BLaER1 (cell line): ENCODE measurements at regions not wholly inside any gene's neighbourhood (a gene's known extent, or its start where the extent isn't known, plus 50 kb on each side); places are given as distances from the start of the nearest gene placed in this dataset.

Experiments
- H3K27ac ChIP-seq: shearing (Covaris generic); formaldehyde crosslinking; 2 replicates; pipeline ENCODE4 v1.8.1; 2022
- H3K27me3 ChIP-seq: shearing (Covaris generic); formaldehyde crosslinking; 2 replicates; pipeline ENCODE4 v1.8.1; 2022
- H3K36me3 ChIP-seq: shearing (Covaris generic); formaldehyde crosslinking; 2 replicates; pipeline ENCODE4 v1.8.1; 2022
- H3K4me1 ChIP-seq: shearing (Covaris generic); formaldehyde crosslinking; 2 replicates; pipeline ENCODE4 v1.8.1; 2022
- H3K4me2 ChIP-seq: shearing (Covaris generic); formaldehyde crosslinking; 2 replicates; pipeline ENCODE4 v1.8.1; 2022
- H3K4me3 ChIP-seq: shearing (Covaris generic); formaldehyde crosslinking; 2 replicates; pipeline ENCODE4 v1.8.1; 2022
- H3K9ac ChIP-seq: shearing (Covaris generic); formaldehyde crosslinking; 2 replicates; pipeline ENCODE4 v1.8.1; 2022
- H3K9me3 ChIP-seq: shearing (Covaris generic); formaldehyde crosslinking; 2 replicates; pipeline ENCODE4 v1.8.1; 2022
- H4K20me1 ChIP-seq: shearing (Covaris generic); formaldehyde crosslinking; 2 replicates; pipeline ENCODE4 v1.8.1; 2022
- Cebpa-rat ChIP-seq: shearing (Covaris generic); IDR thresholded peaks from 2 replicates; pipeline ENCODE4 v1.8.1; 2022

- no peak for TF ChIP-seq Cebpa-rat
- H4K20me1 ChIP-seq, result no peaks in the 10 kb centered on the region
- H3K27me3 ChIP-seq, result no peaks in the 10 kb centered on the region
- H3K27ac ChIP-seq, result no peak overlapping the region
- H3K9me3 ChIP-seq, result peaks cover 11% of the 10 kb centered on the region
- no peak overlapping the region for H3K4me2 ChIP-seq
- H3K36me3 ChIP-seq, result no peaks in the 10 kb centered on the region
- no peak overlapping the region for H3K9ac ChIP-seq
- no peaks in the 10 kb centered on the region for H3K4me1 ChIP-seq
- H3K4me3 ChIP-seq, result no peak overlapping the region
Observed at GRCh38 chr2:120415060-120415459, 69.1 kb downstream of the INHBB start.

GRCh38 chr2:120415728-120416509 is 70.0 kb downstream of the INHBB start:
- Histone ChIP-seq H3K27me3 (no peaks in the 10 kb centered on the region), H3K27ac (no peak overlapping the region), H3K4me2 (no peak overlapping the region), H3K9ac (no peak overlapping the region), H4K20me1 (no peaks in the 10 kb centered on the region), H3K4me1 (no peaks in the 10 kb centered on the region), H3K36me3 (no peaks in the 10 kb centered on the region), H3K9me3 (peaks cover 5% of the 10 kb centered on the region; the same call in 1 of the 2 replicates), H3K4me3 (no peak overlapping the region)
- no peak for TF ChIP-seq Cebpa-rat

GRCh38 chr2:120418174-120418787 is 72.3 kb downstream of the INHBB start:
- Histone ChIP-seq H3K27ac (no peak overlapping the region), H3K36me3 (no peaks in the 10 kb centered on the region), H3K4me2 (no peak overlapping the region), H3K4me3 (no peak overlapping the region), H3K27me3 (no peaks in the 10 kb centered on the region), H3K4me1 (no peaks in the 10 kb centered on the region), H3K9ac (no peak overlapping the region), H3K9me3 (no peaks in the 10 kb centered on the region), H4K20me1 (no peaks in the 10 kb centered on the region)
- TF ChIP-seq Cebpa-rat, result no peak

- no peaks in the 10 kb centered on the region for H3K27me3 ChIP-seq
- no peak overlapping the region for H3K27ac ChIP-seq
- no peak overlapping the region for H3K4me3 ChIP-seq
- H3K4me2 ChIP-seq, result no peak overlapping the region
- H3K36me3 ChIP-seq, result no peaks in the 10 kb centered on the region
- no peaks in the 10 kb centered on the region for H3K9me3 ChIP-seq
- no peaks in the 10 kb centered on the region for H4K20me1 ChIP-seq
- H3K9ac ChIP-seq, result no peak overlapping the region
- no peak for TF ChIP-seq Cebpa-rat
- H3K4me1 ChIP-seq, result no peaks in the 10 kb centered on the region
Observed at GRCh38 chr2:120419073-120419472, 73.1 kb downstream of the INHBB start.

GRCh38 chr2:120419955-120420354 is 74.0 kb downstream of the INHBB start:
- Histone ChIP-seq H4K20me1 (no peaks in the 10 kb centered on the region), H3K4me2 (no peak overlapping the region), H3K27ac (no peak overlapping the region), H3K4me1 (no peaks in the 10 kb centered on the region), H3K9ac (no peak overlapping the region), H3K36me3 (no peaks in the 10 kb centered on the region), H3K27me3 (no peaks in the 10 kb centered on the region), H3K9me3 (no peaks in the 10 kb centered on the region), H3K4me3 (no peak overlapping the region)
- no peak for TF ChIP-seq Cebpa-rat

GRCh38 chr2:120421126-120421829 is 75.3 kb downstream of the INHBB start:
- Histone ChIP-seq H3K9me3 (no peaks in the 10 kb centered on the region), H3K4me3 (no peak overlapping the region), H4K20me1 (no peaks in the 10 kb centered on the region), H3K4me2 (no peak overlapping the region), H3K27ac (no peak overlapping the region), H3K36me3 (no peaks in the 10 kb centered on the region), H3K27me3 (no peaks in the 10 kb centered on the region), H3K4me1 (no peaks in the 10 kb centered on the region), H3K9ac (no peak overlapping the region)
- TF ChIP-seq Cebpa-rat, result no peak

GRCh38 chr2:120421830-120422175 is 75.9 kb downstream of the INHBB start:
- no peak for TF ChIP-seq Cebpa-rat
- Histone ChIP-seq H3K4me1 (no peaks in the 10 kb centered on the region), H3K9ac (no peak overlapping the region), H3K27me3 (no peaks in the 10 kb centered on the region), H3K27ac (no peak overlapping the region), H3K4me3 (no peak overlapping the region), H3K4me2 (no peak overlapping the region), H3K9me3 (no peaks in the 10 kb centered on the region), H4K20me1 (no peaks in the 10 kb centered on the region), H3K36me3 (no peaks in the 10 kb centered on the region)

- H4K20me1 ChIP-seq, result no peaks in the 10 kb centered on the region
- H3K4me2 ChIP-seq, result no peak overlapping the region
- TF ChIP-seq Cebpa-rat, result no peak
- H3K4me3 ChIP-seq, result no peak overlapping the region
- H3K9me3 ChIP-seq, result no peaks in the 10 kb centered on the region
- H3K4me1 ChIP-seq, result no peaks in the 10 kb centered on the region
- no peaks in the 10 kb centered on the region for H3K27me3 ChIP-seq
- no peaks in the 10 kb centered on the region for H3K36me3 ChIP-seq
- H3K9ac ChIP-seq, result no peak overlapping the region
- no peak overlapping the region for H3K27ac ChIP-seq
Observed at GRCh38 chr2:120422465-120423160, 76.7 kb downstream of the INHBB start.

- H3K4me3 ChIP-seq, result no peak overlapping the region
- no peak overlapping the region for H3K27ac ChIP-seq
- no peaks in the 10 kb centered on the region for H3K36me3 ChIP-seq
- no peak overlapping the region for H3K4me2 ChIP-seq
- H3K9me3 ChIP-seq, result no peaks in the 10 kb centered on the region
- H3K4me1 ChIP-seq, result no peaks in the 10 kb centered on the region
- no peak for TF ChIP-seq Cebpa-rat
- H4K20me1 ChIP-seq, result no peaks in the 10 kb centered on the region
- H3K9ac ChIP-seq, result no peak overlapping the region
- no peaks in the 10 kb centered on the region for H3K27me3 ChIP-seq
Observed at GRCh38 chr2:120423167-120423943, 77.4 kb downstream of the INHBB start.
